Muscle layer of duodenum (tissue), 2 donors: ENCODE measurements at regions not wholly inside any gene's neighbourhood (a gene's known extent, or its start where the extent isn't known, plus 50 kb on each side); places are given as distances from the start of the nearest gene placed in this dataset.
"Not testable (repeated sequence)": the region's sequence is repeated elsewhere in the genome, so short reads cannot be mapped to it uniquely, and the experiment has no call there.

ENCODE experiments used
- H3K27ac ChIP-seq: one replicate; pipeline ENCODE4 v1.7.0; 2013; ENCODE audit warnings: mild to moderate bottlenecking, low read length
- H3K27me3 ChIP-seq: one replicate; pipeline ENCODE4 v1.7.0; 2013; ENCODE audit warnings: low read depth, mild to moderate bottlenecking, control low read depth, low read length
- H3K36me3 ChIP-seq, 2 donors: one replicate each; pipeline ENCODE4 v1.7.0; 2013; ENCODE audit warnings: low read length in 2 of 2, control low read depth in 1 of 2, mild to moderate bottlenecking in 1 of 2; ENCODE audit not compliant: insufficient read depth in 2 of 2, control insufficient read depth in 1 of 2
- H3K4me1 ChIP-seq, 2 donors: one replicate each; pipeline ENCODE4 v1.7.0; 2013; ENCODE audit warnings: low read length in 2 of 2, mild to moderate bottlenecking in 2 of 2, control low read depth in 1 of 2, moderate library complexity in 1 of 2; ENCODE audit not compliant: insufficient read depth in 2 of 2, control insufficient read depth in 1 of 2
- H3K4me3 ChIP-seq, 2 donors: one replicate each; pipeline ENCODE4 v1.7.0; 2013; ENCODE audit warnings: low read length in 2 of 2, low read depth in 1 of 2, mild to moderate bottlenecking in 1 of 2
- H3K9me3 ChIP-seq, 2 donors: one replicate each; pipeline ENCODE4 v1.7.0; 2013; ENCODE audit warnings: low read length in 2 of 2, control low read depth in 1 of 2, mild to moderate bottlenecking in 1 of 2; ENCODE audit not compliant: control insufficient read depth in 1 of 2
- donor health status: healthy.

GRCh38 chr3:27821609-27822008 lies 99.5 kb upstream of the EOMES start:
- H3K36me3 ChIP-seq, H3K9me3 ChIP-seq, H3K4me1 ChIP-seq, H3K4me3 ChIP-seq, H3K27ac ChIP-seq, H3K27me3 ChIP-seq: not testable (repeated sequence)

- H3K36me3 ChIP-seq: no peaks in the 10 kb centered on the region
- no peaks in the 10 kb centered on the region for H3K27me3 ChIP-seq
- H3K27ac ChIP-seq: no peak overlapping the region
- H3K4me1 ChIP-seq: no peaks in the 10 kb centered on the region
- H3K9me3 ChIP-seq: no peaks in the 10 kb centered on the region
- H3K4me3 ChIP-seq: no peak overlapping the region
Observed at GRCh38 chr3:27824312-27825200, 102.4 kb upstream of the EOMES start.

- H3K27ac ChIP-seq: no peak overlapping the region
- H3K4me3 ChIP-seq: no peak overlapping the region
- H3K9me3 ChIP-seq: no peaks in the 10 kb centered on the region
- no peaks in the 10 kb centered on the region for H3K27me3 ChIP-seq
- H3K36me3 ChIP-seq: no peaks in the 10 kb centered on the region
- no peaks in the 10 kb centered on the region for H3K4me1 ChIP-seq
Observed at GRCh38 chr3:27826448-27826847, 104.3 kb upstream of the EOMES start.

- no peak overlapping the region for H3K27ac ChIP-seq
- no peaks in the 10 kb centered on the region for H3K4me1 ChIP-seq
- H3K27me3 ChIP-seq: no peaks in the 10 kb centered on the region
- H3K4me3 ChIP-seq: no peak overlapping the region
- peaks cover 0 to 3% of the 10 kb centered on the region in 2 donors for H3K9me3 ChIP-seq
- H3K36me3 ChIP-seq: no peaks in the 10 kb centered on the region
Observed at GRCh38 chr3:27827041-27827440, 104.9 kb upstream of the EOMES start.

DNA sequence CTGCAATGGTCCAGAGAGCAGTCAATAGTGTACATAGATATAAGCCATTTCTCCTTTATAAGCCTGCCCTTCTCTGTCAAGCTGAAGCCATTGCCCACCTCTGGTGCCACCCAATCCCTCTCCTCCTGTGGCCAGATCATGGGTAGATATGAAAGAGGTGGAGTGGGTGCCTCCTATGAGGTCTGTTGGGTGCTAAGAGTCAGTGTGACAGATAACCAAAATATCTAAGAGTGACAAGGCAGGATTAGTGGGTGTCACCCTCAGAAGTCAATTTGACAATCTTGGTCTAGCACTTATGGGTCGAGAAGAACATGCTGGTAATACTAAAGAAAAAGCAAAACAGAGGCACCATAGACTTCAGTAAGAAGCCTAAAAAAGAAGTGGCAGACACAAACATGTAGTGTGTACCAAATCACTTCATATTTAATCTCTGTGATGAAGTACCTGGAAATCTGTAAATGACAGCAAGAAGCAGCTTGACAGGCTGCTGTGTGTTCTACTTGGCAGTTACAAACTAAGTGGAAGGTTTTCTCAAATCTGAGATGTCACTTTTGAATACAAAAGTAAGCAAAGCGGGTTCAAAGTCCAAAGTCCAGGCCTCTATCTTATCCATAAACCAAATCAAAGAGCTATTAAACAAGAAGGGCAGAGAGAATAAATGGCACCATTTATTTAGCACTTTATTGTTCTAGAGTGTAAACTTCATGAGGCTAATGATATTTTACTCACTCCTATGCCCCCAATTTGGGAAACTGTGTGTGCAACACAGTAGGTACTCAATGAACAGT lies 118.9 kb upstream of the EOMES start:
- H3K4me1 ChIP-seq: no peaks in the 10 kb centered on the region
- no peak overlapping the region for H3K27ac ChIP-seq
- no peaks in the 10 kb centered on the region for H3K27me3 ChIP-seq
- no peaks in the 10 kb centered on the region for H3K9me3 ChIP-seq
- H3K4me3 ChIP-seq: no peak overlapping the region
- H3K36me3 ChIP-seq: no peaks in the 10 kb centered on the region

DNA sequence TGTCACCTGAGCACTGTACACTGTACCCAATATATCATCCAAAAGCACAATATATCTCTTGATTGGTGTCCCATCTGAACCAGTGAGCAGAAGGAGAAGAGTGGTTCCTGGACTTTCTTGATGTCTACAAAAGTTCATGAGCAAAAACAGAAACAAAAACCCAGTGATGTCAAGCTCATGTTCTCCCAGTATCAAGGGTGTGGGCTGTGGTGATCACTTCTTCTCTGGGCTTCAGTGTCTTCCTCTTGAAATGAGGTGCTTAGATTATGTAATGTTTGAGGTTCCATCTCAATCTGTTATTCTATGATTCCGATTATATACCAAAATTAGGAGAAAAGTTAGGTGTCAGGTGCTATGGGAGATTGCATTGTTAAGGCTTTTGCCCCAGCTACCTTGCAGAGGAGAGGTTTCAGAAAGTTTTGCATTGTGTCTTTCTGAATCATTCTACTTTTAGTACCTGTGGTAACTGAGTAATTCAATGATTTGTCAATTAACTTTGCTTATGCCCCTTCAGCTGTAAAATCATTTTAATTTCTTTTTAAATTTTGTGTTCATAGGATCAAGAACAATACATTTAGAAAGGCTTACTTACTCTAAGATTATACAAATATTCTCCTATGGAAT lies 122.0 kb upstream of the EOMES start:
- no peaks in the 10 kb centered on the region for H3K4me1 ChIP-seq

GRCh38 chr3:27847697-27848096 lies 125.6 kb upstream of the EOMES start:
- Histone ChIP-seq H3K36me3 (no peaks in the 10 kb centered on the region), H3K27ac (no peak overlapping the region), H3K9me3 (no peaks in the 10 kb centered on the region), H3K27me3 (no peaks in the 10 kb centered on the region), H3K4me3 (no peak overlapping the region), H3K4me1 (no peaks in the 10 kb centered on the region)

More for the DNA sequence above, 122.0 kb upstream of the EOMES start:
- Histone ChIP-seq H3K9me3 (no peaks in the 10 kb centered on the region), H3K36me3 (no peaks in the 10 kb centered on the region), H3K27ac (no peak overlapping the region), H3K4me3 (no peak overlapping the region), H3K27me3 (no peaks in the 10 kb centered on the region)

DNA sequence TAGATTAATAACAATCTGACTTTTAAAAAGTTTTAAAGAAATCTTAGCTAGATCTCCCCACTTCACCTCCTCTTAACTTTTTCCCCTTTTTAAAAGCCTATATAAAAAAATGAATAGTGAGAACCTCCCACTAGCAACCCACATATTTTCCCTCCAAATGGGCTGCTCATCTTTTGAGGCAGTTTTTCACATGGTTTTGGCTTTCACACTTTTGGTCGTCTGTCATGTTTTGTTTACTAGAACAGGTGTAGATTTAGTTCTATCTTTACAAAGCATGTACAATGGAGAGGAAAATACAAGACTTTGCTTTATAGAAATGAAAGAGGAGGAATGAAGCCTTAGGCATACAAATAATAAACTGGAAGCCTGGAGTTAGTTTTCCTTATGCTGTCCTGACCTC lies 126.7 kb upstream of the EOMES start:
- H3K9me3 ChIP-seq: peaks cover 0 to 1% of the 10 kb centered on the region in 2 donors
- no peak overlapping the region for H3K4me3 ChIP-seq
- H3K27ac ChIP-seq: no peak overlapping the region
- no peaks in the 10 kb centered on the region for H3K36me3 ChIP-seq
- H3K4me1 ChIP-seq: no peaks in the 10 kb centered on the region
- no peaks in the 10 kb centered on the region for H3K27me3 ChIP-seq

DNA sequence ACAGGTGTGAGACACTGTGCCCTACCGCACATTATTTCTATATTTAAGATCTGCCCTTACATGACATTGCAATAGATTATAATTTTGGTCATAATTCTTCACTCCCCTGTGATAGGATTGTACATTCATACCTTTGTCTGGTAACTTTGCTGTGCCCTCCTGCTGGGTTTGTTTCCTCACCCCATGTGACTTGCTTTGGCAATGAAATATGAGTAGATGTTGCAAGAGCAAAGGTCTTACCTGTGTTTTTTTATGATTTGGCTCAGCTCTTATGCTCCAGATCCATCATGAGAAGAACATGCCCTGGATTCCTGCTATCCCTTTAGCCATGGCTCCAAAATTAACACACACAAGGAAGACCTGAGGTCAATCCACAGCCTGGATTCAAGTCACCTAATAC lies 137.7 kb upstream of the EOMES start:
- Histone ChIP-seq H3K4me3 (no peak overlapping the region), H3K27me3 (no peaks in the 10 kb centered on the region), H3K36me3 (no peaks in the 10 kb centered on the region), H3K4me1 (no peaks in the 10 kb centered on the region), H3K27ac (no peak overlapping the region), H3K9me3 (peaks cover 0 to 8% of the 10 kb centered on the region in 2 donors)

DNA sequence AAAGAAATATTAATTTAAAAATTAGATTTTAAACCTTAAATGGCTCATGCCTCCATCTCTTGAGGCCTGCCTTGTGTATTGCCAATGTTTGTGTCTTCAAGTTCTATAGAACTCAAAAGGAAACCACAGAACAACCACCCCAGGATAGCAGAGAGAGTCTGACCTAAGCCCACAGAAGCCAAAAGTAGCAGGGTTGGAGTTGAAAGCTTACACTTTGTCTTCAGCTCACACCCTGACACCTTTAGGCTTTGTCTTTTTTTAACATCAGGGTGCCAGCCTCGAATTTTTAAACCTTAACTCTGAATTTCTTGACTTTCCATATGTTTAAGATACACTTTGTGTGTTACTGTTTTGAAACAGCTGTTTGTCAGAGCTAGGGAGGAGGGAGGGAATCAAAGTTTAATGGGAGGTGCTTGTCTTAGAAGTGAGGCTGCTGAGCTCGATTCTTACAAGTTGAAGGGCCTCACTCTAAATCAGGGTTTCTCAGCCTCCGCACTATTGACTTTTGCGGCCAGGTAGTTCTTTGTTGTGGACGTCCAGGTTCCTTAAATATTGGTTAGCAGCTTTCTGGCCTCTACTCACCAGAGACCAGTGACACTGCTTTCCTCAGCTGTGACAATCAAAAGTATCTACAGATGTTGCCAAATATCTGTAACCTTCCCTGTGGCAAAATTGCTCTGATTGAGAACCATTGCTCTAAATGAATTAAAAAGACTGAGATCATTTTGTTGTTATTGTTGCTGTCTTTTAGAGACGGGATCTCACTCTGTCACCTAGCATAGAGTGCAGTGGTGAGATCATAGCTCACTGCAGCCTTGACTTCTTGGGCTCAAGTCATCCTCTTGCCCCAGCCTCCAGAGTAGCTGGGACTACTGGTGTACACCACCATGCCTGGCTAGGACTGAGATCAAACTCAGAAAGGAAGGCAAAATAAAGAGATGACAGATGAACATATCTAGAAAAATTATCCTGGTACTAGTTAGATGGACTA lies 139.2 kb upstream of the EOMES start:
- H3K4me1 ChIP-seq: no peaks in the 10 kb centered on the region
- H3K27me3 ChIP-seq: no peaks in the 10 kb centered on the region
- no peak overlapping the region for H3K4me3 ChIP-seq
- no peaks in the 10 kb centered on the region for H3K36me3 ChIP-seq
- no peak overlapping the region for H3K27ac ChIP-seq
- peaks cover 0 to 5% of the 10 kb centered on the region in 2 donors for H3K9me3 ChIP-seq
